Subcutaneous abdominal adipose tissue (tissue), 5 donors: ENCODE measurements at regions not wholly inside any gene's neighbourhood (a gene's known extent, or its start where the extent isn't known, plus 50 kb on each side); places are given as distances from the start of the nearest gene placed in this dataset.
"Not testable (repeated sequence)": the region's sequence is repeated elsewhere in the genome, so short reads cannot be mapped to it uniquely, and the experiment has no call there.

Experiments used
- H3K27ac ChIP-seq: one replicate; pipeline ENCODE4 v1.7.0; 2013; ENCODE audit warnings: low read depth, mild to moderate bottlenecking, inconsistent platforms, low read length, moderate library complexity
- H3K27me3 ChIP-seq, 5 donors: one replicate each; pipeline ENCODE4 v1.7.0; 2013; ENCODE audit warnings: low read length in 5 of 5, inconsistent platforms in 1 of 5; ENCODE audit not compliant: control insufficient read depth in 5 of 5, insufficient read depth in 4 of 5
- H3K36me3 ChIP-seq, 5 donors: one replicate each; pipeline ENCODE4 v1.7.0; 2013; ENCODE audit warnings: low read length in 5 of 5; ENCODE audit not compliant: control insufficient read depth in 5 of 5, insufficient read depth in 5 of 5
- H3K4me1 ChIP-seq, 5 donors: one replicate each; pipeline ENCODE4 v1.7.0; 2013; ENCODE audit warnings: low read length in 5 of 5, mild to moderate bottlenecking in 3 of 5, moderate library complexity in 1 of 5; ENCODE audit not compliant: control insufficient read depth in 5 of 5, insufficient read depth in 5 of 5
- H3K4me3 ChIP-seq, 5 donors: one replicate each; pipeline ENCODE4 v1.7.0; 2013; ENCODE audit warnings: low read length in 5 of 5, low read depth in 1 of 5
- H3K9ac ChIP-seq, 5 donors: one replicate each; pipeline ENCODE4 v1.7.0; 2013; ENCODE audit warnings: low read length in 5 of 5, mild to moderate bottlenecking in 4 of 5, moderate library complexity in 3 of 5
- H3K9me3 ChIP-seq, 5 donors: one replicate each; pipeline ENCODE4 v1.7.0; 2013; ENCODE audit warnings: low read length in 5 of 5; ENCODE audit not compliant: control insufficient read depth in 5 of 5
- donor health status: healthy.
- donor health status: healthy.
- donor health status: healthy.
- donor health status: healthy.
- donor health status: healthy.

DNA sequence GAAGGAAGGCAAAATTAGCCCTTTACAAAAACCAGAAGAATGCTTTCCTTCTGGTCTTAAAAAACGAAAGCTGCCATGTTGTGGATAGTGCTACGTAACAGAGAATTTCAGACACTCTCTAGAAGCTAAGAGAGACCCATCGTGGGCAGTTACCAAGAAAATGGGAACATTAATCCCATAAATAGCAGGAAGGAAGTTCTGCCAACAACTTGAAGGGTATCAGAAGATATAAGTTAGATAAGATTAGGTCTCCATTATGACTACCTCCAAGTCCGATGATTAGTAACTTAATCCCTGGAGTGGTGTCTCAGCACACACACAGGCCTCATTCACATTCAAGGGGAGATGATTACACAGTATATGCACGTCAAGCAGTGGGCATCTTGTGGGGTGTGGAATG is 115.7 kb upstream of the TRPC4 start:
- no peaks in the 10 kb centered on the region for H3K27me3 ChIP-seq
- H3K9me3 ChIP-seq, result no peaks in the 10 kb centered on the region
- H3K9ac ChIP-seq, result no peak overlapping the region
- no peak overlapping the region for H3K4me3 ChIP-seq
- H3K27ac ChIP-seq, result no peak overlapping the region
- no peaks in the 10 kb centered on the region for H3K4me1 ChIP-seq
- no peaks in the 10 kb centered on the region for H3K36me3 ChIP-seq

- Histone ChIP-seq H3K27me3 (no peaks in the 10 kb centered on the region), H3K4me1 (no peaks in the 10 kb centered on the region), H3K9me3 (no peaks in the 10 kb centered on the region), H3K27ac (no peak overlapping the region), H3K4me3 (no peak overlapping the region), H3K9ac (no peak overlapping the region), H3K36me3 (no peaks in the 10 kb centered on the region)
These were observed 114.8 kb upstream of the TRPC4 start for GRCh38 chr13:37984357-37984756.

- H3K4me1 ChIP-seq, result no peaks in the 10 kb centered on the region
- no peaks in the 10 kb centered on the region for H3K27me3 ChIP-seq
- no peaks in the 10 kb centered on the region for H3K9me3 ChIP-seq
- H3K36me3 ChIP-seq, result no peaks in the 10 kb centered on the region
- no peak overlapping the region for H3K27ac ChIP-seq
- H3K4me3 ChIP-seq, result no peak overlapping the region
- H3K9ac ChIP-seq, result no peak overlapping the region
These were observed 112.4 kb upstream of the TRPC4 start for GRCh38 chr13:37981932-37982331.

DNA sequence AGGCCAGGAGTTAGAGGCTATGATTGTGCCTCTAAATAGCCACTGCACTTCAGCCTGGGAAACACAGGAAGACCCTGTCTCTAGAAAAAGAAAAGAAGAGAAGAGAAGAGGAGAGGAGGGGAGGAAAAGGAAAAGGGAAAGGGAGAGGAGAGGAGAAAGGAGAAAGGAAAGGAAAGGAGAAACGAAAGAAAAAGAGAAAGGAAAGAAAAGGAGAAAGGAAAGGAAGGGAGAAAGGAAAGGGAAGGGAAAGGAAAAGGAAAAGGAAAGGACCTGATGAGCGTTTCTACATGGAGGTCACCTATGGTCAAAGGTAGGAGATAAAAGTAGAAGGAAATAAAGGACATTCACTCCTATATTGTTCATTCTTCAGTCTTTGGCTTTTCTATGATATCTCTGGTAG is 109.1 kb upstream of the TRPC4 start:
- H3K9ac ChIP-seq, result no peak overlapping the region
- no peak overlapping the region for H3K27ac ChIP-seq
- H3K4me1 ChIP-seq, result no peaks in the 10 kb centered on the region
- no peaks in the 10 kb centered on the region for H3K36me3 ChIP-seq
- no peak overlapping the region for H3K4me3 ChIP-seq
- no peaks in the 10 kb centered on the region for H3K27me3 ChIP-seq
- H3K9me3 ChIP-seq, result no peaks in the 10 kb centered on the region

GRCh38 chr13:37968555-37968954 is 99.0 kb upstream of the TRPC4 start:
- peaks cover 0 to 3% (median 0%) of the 10 kb centered on the region in 5 donors for H3K9me3 ChIP-seq

GRCh38 chr13:37966266-37966665 is 96.7 kb upstream of the TRPC4 start:
- Histone ChIP-seq H3K27me3 (no peaks in the 10 kb centered on the region), H3K4me1 (no peaks in the 10 kb centered on the region), H3K27ac (no peak overlapping the region), H3K4me3 (no peak overlapping the region), H3K36me3 (no peaks in the 10 kb centered on the region), H3K9ac (no peak overlapping the region), H3K9me3 (peaks cover 0 to 3% (median 0%) of the 10 kb centered on the region in 5 donors)

More at GRCh38 chr13:37968555-37968954, 99.0 kb upstream of the TRPC4 start:
- H3K4me3 ChIP-seq, result no peak overlapping the region
- H3K27ac ChIP-seq, result no peak overlapping the region
- H3K27me3 ChIP-seq, result no peaks in the 10 kb centered on the region
- H3K36me3 ChIP-seq, result no peaks in the 10 kb centered on the region
- no peak overlapping the region for H3K9ac ChIP-seq
- no peaks in the 10 kb centered on the region for H3K4me1 ChIP-seq

- no peaks in the 10 kb centered on the region for H3K36me3 ChIP-seq
- H3K9me3 ChIP-seq, result no peaks in the 10 kb centered on the region
- no peaks in the 10 kb centered on the region for H3K4me1 ChIP-seq
- no peak overlapping the region for H3K9ac ChIP-seq
- H3K27me3 ChIP-seq, result no peaks in the 10 kb centered on the region
- no peak overlapping the region for H3K27ac ChIP-seq
- H3K4me3 ChIP-seq, result no peak overlapping the region
These were observed 90.9 kb upstream of the TRPC4 start for GRCh38 chr13:37960427-37960826.

- Histone ChIP-seq H3K4me1 (no peaks in the 10 kb centered on the region), H3K4me3 (no peak overlapping the region), H3K9ac (no peak overlapping the region)
These were observed 89.7 kb upstream of the TRPC4 start for GRCh38 chr13:37959284-37959683.

DNA sequence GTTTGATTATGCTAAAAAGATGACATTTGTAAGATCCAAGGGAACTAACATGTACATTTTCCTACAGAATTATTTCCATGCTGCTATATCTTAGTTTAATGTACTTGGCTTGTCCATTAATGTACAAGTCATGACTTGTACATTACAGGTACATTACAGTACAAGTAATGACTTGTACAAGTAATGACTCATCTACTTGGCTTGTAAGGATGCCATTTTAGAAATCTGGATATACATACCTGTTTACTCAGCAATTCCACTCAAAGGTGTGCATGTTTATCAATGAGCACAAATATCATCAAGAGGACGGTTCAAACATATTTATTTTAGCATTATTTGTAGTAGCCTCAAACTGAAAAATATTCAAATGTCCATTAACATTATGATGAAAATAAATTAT is 87.0 kb upstream of the TRPC4 start:
- no peak overlapping the region for H3K4me3 ChIP-seq
- H3K27ac ChIP-seq, result no peak overlapping the region
- H3K4me1 ChIP-seq, result no peaks in the 10 kb centered on the region
- H3K9me3 ChIP-seq, result no peaks in the 10 kb centered on the region
- no peak overlapping the region for H3K9ac ChIP-seq
- no peaks in the 10 kb centered on the region for H3K27me3 ChIP-seq
- no peaks in the 10 kb centered on the region for H3K36me3 ChIP-seq

More at GRCh38 chr13:37959284-37959683, 89.7 kb upstream of the TRPC4 start:
- Histone ChIP-seq H3K27me3 (no peaks in the 10 kb centered on the region), H3K36me3 (no peaks in the 10 kb centered on the region), H3K9me3 (no peaks in the 10 kb centered on the region), H3K27ac (no peak overlapping the region)

DNA sequence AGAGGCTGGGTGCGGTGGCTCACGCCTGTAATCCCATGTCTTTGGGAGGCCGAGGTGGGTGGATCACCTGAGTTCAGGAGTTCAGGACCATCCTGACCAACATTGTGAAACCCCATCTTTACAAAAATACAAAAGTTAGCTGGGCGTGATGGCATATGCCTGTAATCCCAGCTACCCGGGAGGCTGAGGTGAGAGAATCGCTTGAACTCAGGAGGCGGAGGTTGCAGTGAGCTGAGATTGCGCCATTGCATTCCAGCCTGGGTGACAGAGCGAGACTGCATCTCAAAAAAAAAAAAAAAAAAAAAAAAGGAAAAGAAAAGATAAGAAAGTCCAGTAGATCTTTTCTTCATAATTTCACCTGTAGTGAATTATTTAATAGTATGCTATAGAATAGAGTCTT is 85.0 kb upstream of the TRPC4 start:
- not testable (repeated sequence) for H3K9me3 ChIP-seq, H3K4me3 ChIP-seq, H3K4me1 ChIP-seq, H3K27me3 ChIP-seq, H3K27ac ChIP-seq, H3K9ac ChIP-seq, H3K36me3 ChIP-seq

DNA sequence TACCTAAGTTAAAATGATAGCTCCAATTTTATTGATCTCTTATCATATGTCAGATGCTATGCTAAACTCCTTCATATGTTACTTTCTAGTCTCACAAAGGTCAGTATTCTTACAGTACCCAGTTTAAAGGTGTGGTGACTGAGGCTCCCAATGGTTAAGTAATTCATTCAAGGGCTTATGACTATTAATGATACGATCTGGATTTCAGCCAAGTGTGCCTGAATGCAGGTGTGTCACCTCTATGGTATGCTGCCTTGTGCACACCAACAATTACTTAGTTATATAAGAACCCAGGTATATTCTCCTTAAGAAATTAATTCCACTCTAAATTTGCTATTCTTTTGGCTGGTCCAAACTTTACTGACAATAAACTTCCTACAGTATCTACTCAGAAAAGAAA is 84.6 kb upstream of the TRPC4 start:
- Histone ChIP-seq H3K36me3 (no peaks in the 10 kb centered on the region), H3K4me3 (no peak overlapping the region), H3K4me1 (no peaks in the 10 kb centered on the region), H3K9ac (no peak overlapping the region), H3K9me3 (no peaks in the 10 kb centered on the region), H3K27me3 (no peaks in the 10 kb centered on the region), H3K27ac (no peak overlapping the region)
